ENCODE measurements at regions not wholly inside any gene's neighbourhood (a gene's known extent, or its start where the extent isn't known, plus 50 kb on each side); places are given as distances from the start of the nearest gene placed in this dataset.
"Not testable (repeated sequence)": the region's sequence is repeated elsewhere in the genome, so short reads cannot be mapped to it uniquely, and the experiment has no call there.

- peak; percentile 10 for DNase-seq
Measured at GRCh38 chr2:187875261-187876141, 321.3 kb upstream of the TFPI start.

GRCh38 chr2:187876554-187876953 is 322.3 kb upstream of the TFPI start:
- DNase-seq = no peak

- DNase-seq = no peak
Measured at GRCh38 chr2:187877391-187877790, 323.2 kb upstream of the TFPI start.

- DNase-seq = no peak
Measured at GRCh38 chr2:187878112-187878511, 323.9 kb upstream of the TFPI start.

- DNase-seq = no peak
Measured at GRCh38 chr2:187879491-187879890, 325.3 kb upstream of the TFPI start.

GRCh38 chr2:187884003-187884402 is 329.8 kb upstream of the TFPI start:
- DNase-seq = no peak

GRCh38 chr2:187890690-187891089 is 336.5 kb upstream of the TFPI start:
- DNase-seq = no peak

- DNase-seq = no peak
Measured at GRCh38 chr2:187900021-187900420, 345.8 kb upstream of the TFPI start.

- DNase-seq = no peak
Measured at GRCh38 chr2:187906021-187906420, 351.8 kb upstream of the TFPI start.

GRCh38 chr2:187910922-187911321 is 356.7 kb upstream of the TFPI start:
- not testable (repeated sequence) for DNase-seq

GRCh38 chr2:187912950-187913349 is 358.7 kb upstream of the TFPI start:
- no peak for DNase-seq

GRCh38 chr2:187915810-187916209 is 361.6 kb upstream of the TFPI start:
- peak; percentile 43 for DNase-seq

- DNase-seq = no peak
Measured at GRCh38 chr2:187916799-187917198, 362.6 kb upstream of the TFPI start.

- no peak for DNase-seq
Measured at GRCh38 chr2:187917535-187917934, 363.3 kb upstream of the TFPI start.

GRCh38 chr2:187918996-187919821 is 365.0 kb upstream of the TFPI start:
- DNase-seq = no peak

- DNase-seq = no peak
Measured at GRCh38 chr2:187920511-187920910, 366.3 kb upstream of the TFPI start.

GRCh38 chr2:187922846-187923245 is 368.6 kb upstream of the TFPI start:
- no peak for DNase-seq

- no peak for DNase-seq
Measured at GRCh38 chr2:187924293-187924692, 367.4 kb upstream of the GULP1 start.

- no peak for DNase-seq
Measured at GRCh38 chr2:187934236-187934635, 357.4 kb upstream of the GULP1 start.

- DNase-seq = no peak
Measured at GRCh38 chr2:187934692-187935091, 357.0 kb upstream of the GULP1 start.

GRCh38 chr2:187935126-187935525 is 356.5 kb upstream of the GULP1 start:
- peak; percentile 56 for DNase-seq

GRCh38 chr2:187936228-187936627 is 355.4 kb upstream of the GULP1 start:
- DNase-seq = no peak

- DNase-seq = peak; percentile 5
Measured at GRCh38 chr2:187939180-187939579, 352.5 kb upstream of the GULP1 start.

- no peak for DNase-seq
Measured at GRCh38 chr2:187942876-187943275, 348.8 kb upstream of the GULP1 start.
